HEK293T (cell line): ENCODE measurements at regions not wholly inside any gene's neighbourhood (a gene's known extent, or its start where the extent isn't known, plus 50 kb on each side); places are given as distances from the start of the nearest gene placed in this dataset.

Experiments used
- CTBP1 ChIP-seq: fragments of 450-650 bp; IDR thresholded peaks from 2 replicates; pipeline ENCODE4 v1.6.1; 2016; ENCODE audit warnings: borderline replicate concordance
- ELF4 ChIP-seq: fragments of 450-650 bp; IDR thresholded peaks from 2 replicates; pipeline ENCODE4 v1.6.1; 2017; ENCODE audit warnings: antibody characterized with exemption
- FOXA1 ChIP-seq: fragments of 450-650 bp; IDR thresholded peaks from 2 replicates; pipeline ENCODE4 v1.6.1; 2016; ENCODE audit warnings: mild to moderate bottlenecking
- FOXK2 ChIP-seq: fragments of 450-650 bp; IDR thresholded peaks from 2 replicates; pipeline ENCODE4 v1.6.1; 2016; ENCODE audit warnings: mild to moderate bottlenecking
- FOXM1 ChIP-seq: fragments of 450-650 bp; IDR thresholded peaks from 2 replicates; pipeline ENCODE4 v1.6.1; 2017; ENCODE audit warnings: mild to moderate bottlenecking, borderline replicate concordance
- HDGF ChIP-seq: fragments of 450-650 bp; IDR thresholded peaks from 2 replicates; pipeline ENCODE4 v1.6.1; 2017; ENCODE audit warnings: antibody characterized with exemption, borderline replicate concordance
- PKNOX1 ChIP-seq: fragments of 450-650 bp; IDR thresholded peaks from 2 replicates; pipeline ENCODE4 v1.6.1; 2016
- SP1 ChIP-seq: fragments of 450-650 bp; IDR thresholded peaks from 2 replicates; pipeline ENCODE4 v1.6.1; 2017
- SUZ12 ChIP-seq: fragments of 450-650 bp; IDR thresholded peaks from 2 replicates; pipeline ENCODE4 v1.6.1; 2016; ENCODE audit warnings: mild to moderate bottlenecking
- TARDBP ChIP-seq: fragments of 450-650 bp; IDR thresholded peaks from 2 replicates; pipeline ENCODE4 v1.6.1; 2016

GRCh38 chr2:128645631-128646030 is 327.0 kb upstream of the HS6ST1 start:
- no peak for TF ChIP-seq PKNOX1
- no peak for TF ChIP-seq SUZ12
- no peak for TF ChIP-seq TARDBP
- TF ChIP-seq CTBP1, result no peak
- TF ChIP-seq ELF4, result no peak
- no peak for TF ChIP-seq SP1
- TF ChIP-seq FOXM1, result no peak
- TF ChIP-seq HDGF, result no peak
- no peak for TF ChIP-seq FOXA1
- TF ChIP-seq FOXK2, result no peak
